NCI-H526 treated with DMSO at 0.1 percent for 48 hours (cell line): ENCODE measurements at regions not wholly inside any gene's neighbourhood (a gene's known extent, or its start where the extent isn't known, plus 50 kb on each side); places are given as distances from the start of the nearest gene placed in this dataset.

Experiments
- DNase-seq: peaks from one replicate; lab custom pipeline; 2025; lab: John Stamatoyannopoulos, UW

- DNase-seq: no peak
Measured at GRCh38 chr6:153634416-153634815, 404.6 kb upstream of the OPRM1 start.

GRCh38 chr6:153625089-153625488 lies 414.0 kb upstream of the OPRM1 start:
- DNase-seq: no peak

GRCh38 chr6:153624528-153624927 lies 414.5 kb upstream of the OPRM1 start:
- DNase-seq: no peak

GRCh38 chr6:153623496-153623895 lies 415.5 kb upstream of the OPRM1 start:
- DNase-seq: no peak

GRCh38 chr6:153621491-153621890 lies 417.5 kb upstream of the OPRM1 start:
- no peak for DNase-seq

GRCh38 chr6:153621070-153621469 lies 418.0 kb upstream of the OPRM1 start:
- DNase-seq: no peak

GRCh38 chr6:153618371-153619322 lies 420.4 kb upstream of the OPRM1 start:
- DNase-seq: no peak

- DNase-seq: no peak
Measured at GRCh38 chr6:153616506-153616905, 422.5 kb upstream of the OPRM1 start.

GRCh38 chr6:153613719-153614455 lies 425.2 kb upstream of the OPRM1 start:
- no peak for DNase-seq

- no peak for DNase-seq
Measured at GRCh38 chr6:153602401-153602800, 436.6 kb upstream of the OPRM1 start.

- no peak for DNase-seq
Measured at GRCh38 chr6:153599901-153600300, 439.1 kb upstream of the OPRM1 start.

- DNase-seq: no peak
Measured at GRCh38 chr6:153595903-153596302, 443.1 kb upstream of the OPRM1 start.

GRCh38 chr6:153594871-153595270 lies 444.2 kb upstream of the OPRM1 start:
- no peak for DNase-seq

GRCh38 chr6:153591159-153591558 lies 447.9 kb upstream of the OPRM1 start:
- DNase-seq: no peak

- no peak for DNase-seq
Measured at GRCh38 chr6:153590411-153590810, 448.6 kb upstream of the OPRM1 start.

GRCh38 chr6:153588330-153588729 lies 450.7 kb upstream of the OPRM1 start:
- no peak for DNase-seq

- DNase-seq: no peak
Measured at GRCh38 chr6:153583685-153584084, 452.6 kb upstream of the RGS17 start.

GRCh38 chr6:153580776-153581175 lies 449.7 kb upstream of the RGS17 start:
- DNase-seq: no peak

- no peak for DNase-seq
Measured at GRCh38 chr6:153575528-153575927, 444.4 kb upstream of the RGS17 start.

- no peak for DNase-seq
Measured at GRCh38 chr6:153574231-153574630, 443.1 kb upstream of the RGS17 start.

GRCh38 chr6:153572371-153572770 lies 441.3 kb upstream of the RGS17 start:
- DNase-seq: no peak

GRCh38 chr6:153568628-153569027 lies 437.5 kb upstream of the RGS17 start:
- no peak for DNase-seq

GRCh38 chr6:153564803-153565202 lies 433.7 kb upstream of the RGS17 start:
- DNase-seq: no peak
